ENCODE measurements at regions not wholly inside any gene's neighbourhood (a gene's known extent, or its start where the extent isn't known, plus 50 kb on each side); places are given as distances from the start of the nearest gene placed in this dataset.

- TF ChIP-seq ZBTB11 (CRISPR knock-in tag; IDR thresholded peaks at IDR 0.05), result no peak
- TF ChIP-seq NBN (IDR thresholded peaks at IDR 0.05), result no peak
- no peak for TF ChIP-seq BCL3 (IDR thresholded peaks at IDR 0.05; ENCODE audit: borderline replicate concordance, insufficient read depth, low read depth, low read length, poor library complexity, severe bottlenecking)
- TF ChIP-seq IRF3 (IDR thresholded peaks at IDR 0.05), result no peak
- TF ChIP-seq CREB1 (IDR thresholded peaks at IDR 0.05; ENCODE audit: low read depth), result no peak
- no peak for TF ChIP-seq SUZ12 (IDR thresholded peaks at IDR 0.05; ENCODE audit: unreplicated experiment)
- TF ChIP-seq EP300 (IDR thresholded peaks at IDR 0.05; ENCODE audit: borderline replicate concordance in 1 of 2, control insufficient read depth in 1 of 2, low read depth in 2 of 2, low read length in 2 of 2), result no peak
- TF ChIP-seq SMAD5 (IDR thresholded peaks at IDR 0.05; ENCODE audit: low read depth), result no peak
- TF ChIP-seq KAT2A (conservative IDR thresholded peaks at IDR 0.05; ENCODE audit: control insufficient read depth, low read depth, low read length), result no peak
- no peak for TF ChIP-seq CHD1 (IDR thresholded peaks at IDR 0.05; ENCODE audit: low read depth, low read length)
- no peak for TF ChIP-seq ZBTB33 (IDR thresholded peaks at IDR 0.05)
These were observed 965.7 kb upstream of the GOT2 start (continued) for GRCh38 chr16:59699786-59700185.
